Thymus (tissue), 11 donors: ENCODE measurements at regions not wholly inside any gene's neighbourhood (a gene's known extent, or its start where the extent isn't known, plus 50 kb on each side); places are given as distances from the start of the nearest gene placed in this dataset.

ENCODE experiments used
- DNase-seq, 9 donors: peaks; one replicate each; pipeline ENCODE4 v3.0.0-alpha.2; 2013; ENCODE audit warnings: low spot score in 9 of 9, low read depth in 6 of 9, missing footprints in 1 of 9
- H3K27ac ChIP-seq, 2 donors: one replicate each; pipeline ENCODE4 v1.5.1; 2013; ENCODE audit warnings: control low read depth in 1 of 2, low read depth in 1 of 2, low read length in 1 of 2, mild to moderate bottlenecking in 1 of 2, moderate library complexity in 1 of 2
- H3K27me3 ChIP-seq, 2 donors: one replicate each; pipeline ENCODE4 v1.5.1; 2013; ENCODE audit warnings: low read length in 1 of 2; ENCODE audit not compliant: control insufficient read depth in 2 of 2, insufficient read depth in 1 of 2
- H3K36me3 ChIP-seq, 2 donors: one replicate each; pipeline ENCODE4 v1.5.1; 2013; ENCODE audit warnings: low read length in 1 of 2, mild to moderate bottlenecking in 1 of 2, moderate library complexity in 1 of 2; ENCODE audit not compliant: control insufficient read depth in 2 of 2, insufficient read depth in 2 of 2
- H3K4me1 ChIP-seq, 2 donors: one replicate each; pipeline ENCODE4 v1.5.1; 2013; ENCODE audit warnings: low read length in 2 of 2; ENCODE audit not compliant: control insufficient read depth in 2 of 2, insufficient read depth in 2 of 2
- H3K4me3 ChIP-seq, 2 donors: one replicate each; pipeline ENCODE4 v1.5.1; 2013; ENCODE audit warnings: low read length in 2 of 2, control low read depth in 1 of 2, mild to moderate bottlenecking in 1 of 2
- H3K9me3 ChIP-seq, 2 donors: one replicate each; pipeline ENCODE4 v1.5.1; 2013; ENCODE audit warnings: low read length in 1 of 2, mild to moderate bottlenecking in 1 of 2; ENCODE audit not compliant: control insufficient read depth in 2 of 2, insufficient read depth in 1 of 2
- WGBS: extraction: QIAGEN DNeasy Blood & Tissue Kit; methylation state at CpG from one replicate; pipeline ENCODE4 v1.1.7; 2013; 5-methylcytosine and 5-hydroxymethylcytosine counted together
- donor health status: healthy.

DNA sequence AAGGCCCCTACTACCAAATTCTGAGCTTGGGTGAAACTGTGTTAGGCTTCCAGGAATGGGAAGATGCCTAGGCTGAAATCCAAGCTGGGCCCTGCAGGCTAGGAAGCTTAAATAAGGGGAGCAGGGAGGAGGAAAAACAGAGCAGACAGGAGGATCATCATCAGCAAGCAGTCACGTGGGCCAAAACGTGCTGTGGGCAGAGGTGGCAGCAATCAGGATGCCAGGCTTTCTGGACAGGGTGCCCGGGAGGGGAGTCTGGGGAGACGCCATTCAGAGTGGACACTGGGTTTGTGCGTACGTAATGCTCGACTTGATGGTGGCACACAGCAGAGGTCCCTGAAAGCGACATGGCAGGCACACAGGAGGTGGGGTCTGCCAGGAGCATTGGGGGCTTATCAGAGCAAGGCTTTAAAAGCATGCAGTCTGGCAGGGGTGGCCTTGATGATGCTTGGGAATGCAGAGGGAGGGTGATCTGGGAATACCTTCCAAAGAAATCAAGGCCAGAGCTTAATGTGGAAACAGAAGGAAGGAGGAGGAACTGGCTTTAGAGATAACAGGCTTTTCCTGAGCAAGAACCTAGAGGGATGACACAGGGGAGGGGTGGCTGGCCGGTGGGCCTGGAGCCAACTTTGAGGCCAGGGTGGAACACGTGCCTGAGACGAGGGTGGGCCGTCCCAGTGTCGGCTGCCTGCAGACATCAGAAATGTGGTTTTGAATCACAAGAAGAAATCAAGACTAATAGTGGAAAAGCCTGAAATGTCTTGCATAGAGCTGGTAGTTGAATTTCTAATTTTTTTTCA lies 212.5 kb downstream of the GADD45G start:
- Histone ChIP-seq H3K36me3 (no peaks in the 10 kb centered on the region), H3K9me3 (peaks cover 0 to 3% of the 10 kb centered on the region in 2 donors), H3K4me1 (peaks cover 34 to 50% of the 10 kb centered on the region in 2 donors), H3K27me3 (peaks cover 0 to 9% of the 10 kb centered on the region in 2 donors), H3K27ac (no peak overlapping the region), H3K4me3 (no peak overlapping the region)
- DNase-seq: no peak
- WGBS: 80% methylated on average over 13 of the region's 13 CpGs

- 98% methylated on average over 2 of the region's 2 CpGs for WGBS
- Histone ChIP-seq H3K4me3 (no peak overlapping the region), H3K27ac (no peak overlapping the region), H3K27me3 (no peaks in the 10 kb centered on the region), H3K9me3 (peaks cover 0 to 3% of the 10 kb centered on the region in 2 donors), H3K4me1 (peaks cover 10 to 20% of the 10 kb centered on the region in 2 donors), H3K36me3 (no peaks in the 10 kb centered on the region)
- no peak for DNase-seq
Observed at GRCh38 chr9:89820337-89820736, 215.5 kb downstream of the GADD45G start.

DNA sequence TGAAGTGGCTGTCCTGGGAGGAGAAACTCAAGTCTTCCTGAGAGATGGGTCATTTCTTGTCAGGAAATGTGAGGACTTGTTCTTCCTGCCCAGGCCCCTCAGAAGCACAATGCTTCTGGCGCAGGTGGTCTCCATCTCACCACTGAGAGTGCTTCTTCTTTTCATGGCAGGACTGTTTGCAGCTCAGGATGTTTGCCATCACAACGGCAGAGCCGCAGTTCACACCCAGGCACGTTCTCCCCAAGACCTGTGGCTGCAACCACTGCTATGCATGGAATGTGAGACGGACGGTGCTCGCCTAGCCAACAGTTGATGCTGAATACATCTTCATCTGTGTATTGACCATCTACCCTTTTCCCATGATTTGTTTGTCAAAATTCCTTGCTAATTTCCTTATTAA lies 216.3 kb downstream of the GADD45G start:
- peak in 1 of 9 donors; percentile 24 for DNase-seq
- no peak overlapping the region for H3K4me3 ChIP-seq
- 76% methylated on average over 7 of the region's 7 CpGs for WGBS

GRCh38 chr9:89822996-89823395 lies 218.2 kb downstream of the GADD45G start:
- Histone ChIP-seq H3K4me3 (no peak overlapping the region), H3K27ac (no peak overlapping the region), H3K27me3 (no peaks in the 10 kb centered on the region), H3K9me3 (peaks cover 0 to 3% of the 10 kb centered on the region in 2 donors), H3K36me3 (no peaks in the 10 kb centered on the region), H3K4me1 (peaks cover 10 to 12% of the 10 kb centered on the region in 2 donors)
- WGBS: 98% methylated on average over 2 of the region's 2 CpGs
- DNase-seq: no peak

More for the DNA sequence above, 216.3 kb downstream of the GADD45G start:
- Histone ChIP-seq H3K27me3 (no peaks in the 10 kb centered on the region), H3K36me3 (no peaks in the 10 kb centered on the region), H3K27ac (no peak overlapping the region), H3K9me3 (peaks cover 0 to 3% of the 10 kb centered on the region in 2 donors), H3K4me1 (peaks cover 10 to 13% of the 10 kb centered on the region in 2 donors)

DNA sequence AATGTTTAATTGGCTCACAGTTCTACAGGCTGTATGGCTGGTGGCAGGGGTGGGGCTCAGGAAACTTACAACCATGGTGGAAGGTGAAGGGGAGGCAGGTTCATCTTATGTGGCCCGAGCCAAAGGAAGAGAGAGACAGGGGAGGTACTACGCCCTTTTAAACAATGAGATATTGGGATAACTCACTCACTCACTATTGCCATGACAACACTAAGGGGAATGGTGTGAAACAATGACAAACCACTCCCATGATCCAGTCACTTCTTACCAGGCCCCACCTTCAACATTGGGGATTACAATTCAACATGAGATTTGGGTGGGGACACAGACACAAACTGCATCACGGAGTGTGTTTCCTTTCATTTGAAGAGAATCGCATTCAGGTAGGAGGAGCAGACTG lies 220.9 kb downstream of the GADD45G start:
- Histone ChIP-seq H3K9me3 (no peaks in the 10 kb centered on the region), H3K27me3 (no peaks in the 10 kb centered on the region), H3K36me3 (no peaks in the 10 kb centered on the region), H3K4me3 (no peak overlapping the region), H3K4me1 (peaks cover 10 to 17% of the 10 kb centered on the region in 2 donors), H3K27ac (no peak overlapping the region)
- no peak for DNase-seq
- 98% methylated on average over 4 of the region's 4 CpGs for WGBS

DNA sequence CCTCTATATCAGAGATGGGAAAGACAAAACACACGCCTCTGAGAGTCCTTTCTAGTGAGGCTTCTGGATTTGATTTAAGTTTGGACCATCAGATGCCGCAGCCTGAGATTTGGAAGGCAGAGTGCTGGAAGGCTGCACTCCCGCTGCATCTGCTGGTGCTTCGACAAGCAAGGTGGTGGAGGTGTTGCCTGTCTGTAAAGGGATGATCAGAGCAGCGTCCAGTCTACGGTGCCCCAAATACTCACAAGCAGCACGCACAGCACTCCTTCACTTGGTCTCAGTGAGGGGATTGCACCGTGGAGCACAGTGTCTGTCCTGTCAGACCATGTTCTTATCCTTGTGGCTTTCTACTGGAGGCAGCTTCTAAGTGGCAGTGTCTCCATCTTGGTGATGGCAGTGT lies 221.4 kb downstream of the GADD45G start:
- Histone ChIP-seq H3K4me3 (no peak overlapping the region), H3K36me3 (no peaks in the 10 kb centered on the region), H3K9me3 (no peaks in the 10 kb centered on the region), H3K27me3 (no peaks in the 10 kb centered on the region), H3K4me1 (peaks cover 10 to 12% of the 10 kb centered on the region in 2 donors), H3K27ac (no peak overlapping the region)
- DNase-seq: no peak
- 99% methylated on average over 8 of the region's 8 CpGs for WGBS

DNA sequence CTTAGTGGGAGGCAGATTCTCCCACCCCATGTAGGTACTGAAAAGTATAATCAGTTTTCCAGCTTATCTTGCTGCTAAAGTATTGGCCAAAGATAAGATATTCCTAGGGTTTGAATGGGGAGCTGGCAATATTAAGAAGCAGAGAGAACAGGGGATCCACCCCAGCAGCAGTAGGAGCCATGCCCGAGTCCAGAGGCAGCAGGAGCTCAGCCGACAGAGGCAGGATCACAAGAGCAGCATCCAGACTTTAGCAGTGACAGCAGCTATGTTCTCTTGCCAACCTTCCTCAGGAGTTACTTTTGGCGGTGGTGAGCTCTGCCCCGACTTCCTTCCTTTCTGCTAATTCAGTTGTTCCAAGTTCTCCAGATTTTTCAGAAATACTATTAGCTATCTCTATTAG lies 224.5 kb downstream of the GADD45G start:
- Histone ChIP-seq H3K9me3 (no peaks in the 10 kb centered on the region), H3K27me3 (no peaks in the 10 kb centered on the region), H3K36me3 (no peaks in the 10 kb centered on the region), H3K4me1 (peaks cover 6 to 8% of the 10 kb centered on the region in 2 donors), H3K4me3 (no peak overlapping the region), H3K27ac (no peak overlapping the region)
- DNase-seq: no peak
- WGBS: 76% methylated on average over 4 of the region's 4 CpGs

DNA sequence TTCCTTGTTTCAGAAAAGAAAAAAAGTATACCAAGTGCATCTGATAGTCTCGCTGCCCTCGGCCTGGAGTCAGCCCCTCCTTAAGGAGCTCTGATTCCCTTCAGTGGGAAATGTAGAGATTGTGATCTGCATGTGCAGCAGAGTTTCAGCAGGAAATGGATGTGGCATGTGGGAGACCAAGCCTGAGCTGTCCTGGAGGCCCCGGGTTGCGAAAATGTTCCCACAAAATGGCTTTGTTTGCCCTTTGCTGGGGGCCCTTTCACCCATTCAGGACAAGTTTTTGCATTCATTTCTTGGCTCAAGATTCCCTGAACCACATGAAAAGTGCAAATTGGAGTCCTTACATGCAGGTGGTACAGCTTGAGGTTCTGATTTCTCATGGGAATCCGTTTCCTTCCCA lies 230.9 kb downstream of the GADD45G start:
- H3K4me3 ChIP-seq: no peak overlapping the region
- no peak overlapping the region for H3K27ac ChIP-seq
- H3K27me3 ChIP-seq: no peaks in the 10 kb centered on the region
- WGBS: 55% methylated on average over 5 of the region's 5 CpGs
- DNase-seq: no peak
- no peaks in the 10 kb centered on the region for H3K36me3 ChIP-seq
- H3K4me1 ChIP-seq: peaks cover 0 to 7% of the 10 kb centered on the region in 2 donors
- H3K9me3 ChIP-seq: no peaks in the 10 kb centered on the region

DNA sequence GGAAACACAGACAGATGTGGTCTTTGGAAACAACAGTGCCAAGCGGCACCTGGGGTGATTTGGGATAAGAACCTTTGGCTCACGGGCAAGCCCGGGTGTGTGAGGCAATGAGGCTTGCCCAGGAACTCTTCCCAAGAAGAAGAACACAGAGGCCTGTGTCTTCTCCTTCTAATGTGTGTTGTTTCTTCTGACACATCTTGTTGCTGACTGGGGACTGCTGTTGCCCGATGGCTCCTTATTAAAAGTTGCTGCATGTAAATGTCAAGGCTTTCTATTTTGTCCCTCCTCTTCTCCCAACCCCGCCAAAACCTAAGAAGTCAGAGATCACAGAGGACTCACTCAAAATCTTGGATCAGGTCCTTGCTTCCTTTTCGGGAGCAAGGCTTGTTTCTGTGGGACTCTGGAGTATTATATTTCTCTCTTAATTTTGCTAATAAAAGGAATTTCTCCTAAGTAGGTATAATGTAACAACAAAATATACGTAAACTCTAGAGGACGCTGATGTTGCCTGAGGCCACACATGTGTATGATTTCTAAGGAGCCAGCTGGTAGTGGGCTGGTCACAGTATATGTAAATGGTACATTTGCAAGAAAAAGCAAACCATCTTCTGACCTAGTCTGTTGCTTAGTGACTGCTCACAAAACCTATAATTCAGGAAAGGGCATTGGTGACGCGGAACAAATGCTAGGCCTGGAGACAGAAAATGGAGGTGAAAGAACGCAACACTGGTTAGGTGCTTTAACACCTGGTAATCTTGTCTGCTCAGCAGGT lies 232.5 kb downstream of the GADD45G start:
- Histone ChIP-seq H3K27me3 (peaks cover 0 to 2% of the 10 kb centered on the region in 2 donors), H3K27ac (no peak overlapping the region), H3K36me3 (no peaks in the 10 kb centered on the region), H3K4me1 (peaks cover 0 to 7% of the 10 kb centered on the region in 2 donors), H3K4me3 (no peak overlapping the region), H3K9me3 (no peaks in the 10 kb centered on the region)
- DNase-seq: no peak
- WGBS: 93% methylated on average over 11 of the region's 11 CpGs
